CD14-positive monocyte (primary cell): ENCODE measurements at regions not wholly inside any gene's neighbourhood (a gene's known extent, or its start where the extent isn't known, plus 50 kb on each side); places are given as distances from the start of the nearest gene placed in this dataset.
"Not testable (repeated sequence)": the region's sequence is repeated elsewhere in the genome, so short reads cannot be mapped to it uniquely, and the experiment has no call there.

ENCODE experiments used
- DNase-seq, 3 donors: peaks; one replicate each; pipeline ENCODE4 v3.0.0-alpha.2; 2011 to 2022
- H2AFZ ChIP-seq: 2 replicates; pipeline ENCODE4 v1.6.0; 2012; ENCODE audit warnings: mild to moderate bottlenecking, low read depth, low read length, inconsistent platforms; ENCODE audit not compliant: insufficient read depth, poor library complexity, severe bottlenecking
- H3K27ac ChIP-seq, 2 donors: 1 replicate in 1 of 2; 2 replicates in 1 of 2; pipeline ENCODE4 v1.5.1; 2012 to 2013; ENCODE audit warnings: low read length in 2 of 2, control low read depth in 1 of 2, inconsistent platforms in 1 of 2, low read depth in 1 of 2, mild to moderate bottlenecking in 1 of 2
- H3K27me3 ChIP-seq, 2 donors: one replicate each; pipeline versions ENCODE4 v1.6.0 to v1.6.1; 2011 to 2013; ENCODE audit warnings: low read length in 2 of 2; ENCODE audit not compliant: control insufficient read depth in 2 of 2, insufficient read depth in 2 of 2
- H3K36me3 ChIP-seq, 2 donors: replicated peaks in 1 of 2; 1 replicate in 1 of 2; 2 replicates in 1 of 2; pipeline versions ENCODE4 v1.5.1 to v1.6.1; 2012 to 2013; ENCODE audit warnings: low read length in 2 of 2, control low read depth in 1 of 2, inconsistent platforms in 1 of 2, mild to moderate bottlenecking in 1 of 2; ENCODE audit not compliant: insufficient read depth in 2 of 2, control insufficient read depth in 1 of 2
- H3K4me1 ChIP-seq, 2 donors: 1 replicate in 1 of 2; 2 replicates in 1 of 2; pipeline versions ENCODE4 v1.5.1 to v1.6.1; 2012 to 2013; ENCODE audit warnings: low read length in 2 of 2, control low read depth in 1 of 2, inconsistent platforms in 1 of 2, mild to moderate bottlenecking in 1 of 2, moderate library complexity in 1 of 2; ENCODE audit not compliant: insufficient read depth in 2 of 2, control insufficient read depth in 1 of 2
- H3K4me2 ChIP-seq: replicated peaks from 2 replicates; pipeline ENCODE3; 2012; ENCODE audit warnings: low read length, moderate library complexity, mild to moderate bottlenecking; ENCODE audit not compliant: poor library complexity, severe bottlenecking; ENCODE audit errors: extremely low read depth
- H3K4me3 ChIP-seq, 3 experiments: fragments of 200-600 bp in 1 of 3; sonication (generic) in 1 of 3; replicated peaks in 1 of 3; 1 replicate in 2 of 3; 2 replicates in 1 of 3; pipeline ENCODE4 v1.5.1; 2011 to 2013; ENCODE audit warnings: low read length in 3 of 3, mild to moderate bottlenecking in 3 of 3, control low read depth in 2 of 3, low read depth in 2 of 3, inconsistent platforms in 1 of 3, moderate library complexity in 1 of 3
- H3K79me2 ChIP-seq: 2 replicates; pipeline ENCODE4 v1.6.0; 2012; ENCODE audit warnings: mild to moderate bottlenecking, control low read depth, inconsistent platforms, low read length, moderate library complexity; ENCODE audit not compliant: insufficient read depth
- H3K9ac ChIP-seq: 2 replicates; pipeline ENCODE4 v1.6.0; 2017; ENCODE audit warnings: low read length, mild to moderate bottlenecking; ENCODE audit not compliant: insufficient read depth, poor library complexity, severe bottlenecking
- H3K9me3 ChIP-seq, 2 donors: replicated peaks in 1 of 2; 1 replicate in 1 of 2; 2 replicates in 1 of 2; pipeline versions ENCODE4 v1.5.1 to v1.6.1; 2012 to 2013; ENCODE audit warnings: low read length in 2 of 2, control low read depth in 1 of 2; ENCODE audit not compliant: control insufficient read depth in 1 of 2, insufficient read depth in 1 of 2
- H4K20me1 ChIP-seq: 2 replicates; pipeline ENCODE4 v1.6.0; 2012; ENCODE audit warnings: mild to moderate bottlenecking, low read length, control low read depth, moderate library complexity; ENCODE audit not compliant: insufficient read depth
- H3K27ac Mint-ChIP-seq, 7 donors: one replicate each; pipeline ENCODE4 v1.8.0; 2020; ENCODE audit warnings: mild to moderate bottlenecking in 7 of 7, mixed read lengths in 7 of 7, moderate library complexity in 6 of 7, inconsistent platforms in 2 of 7
- H3K27me3 Mint-ChIP-seq, 3 donors: one replicate each; pipeline ENCODE4 v1.8.0; 2021 to 2022; ENCODE audit warnings: low read depth in 3 of 3, mild to moderate bottlenecking in 3 of 3, mixed read lengths in 3 of 3, moderate library complexity in 3 of 3, inconsistent platforms in 1 of 3
- H3K36me3 Mint-ChIP-seq, 2 donors: one replicate each; pipeline ENCODE4 v1.8.0; 2020; ENCODE audit warnings: mixed read lengths in 2 of 2, inconsistent platforms in 1 of 2, mild to moderate bottlenecking in 1 of 2
- H3K4me1 Mint-ChIP-seq: one replicate; pipeline ENCODE4 v1.8.0; 2020; ENCODE audit warnings: mild to moderate bottlenecking, mixed read lengths
- H3K4me3 Mint-ChIP-seq, 2 donors: one replicate each; pipeline ENCODE4 v1.8.0; 2020; ENCODE audit warnings: mild to moderate bottlenecking in 2 of 2, mixed read lengths in 2 of 2, moderate library complexity in 1 of 2
- H3K9me3 Mint-ChIP-seq, 7 donors: one replicate each; pipeline ENCODE4 v1.8.0; 2020 to 2022; ENCODE audit warnings: mixed read lengths in 7 of 7, mild to moderate bottlenecking in 6 of 7, moderate library complexity in 6 of 7, inconsistent platforms in 2 of 7
- WGBS: methylation state at CpG from one replicate; pipeline ENCODE4 v1.1.5; 2013; ENCODE audit warnings: missing lambda C conversion rate; ENCODE audit not compliant: insufficient coverage; 5-methylcytosine and 5-hydroxymethylcytosine counted together
- intact Hi-C, 2 donors: fragments of 100-400 bp; cut with micrococcal nuclease; formaldehyde crosslinking; loops; one replicate each; pipeline versions ENCODE4 v1.15.0 to v1.15.1; 2023

DNA sequence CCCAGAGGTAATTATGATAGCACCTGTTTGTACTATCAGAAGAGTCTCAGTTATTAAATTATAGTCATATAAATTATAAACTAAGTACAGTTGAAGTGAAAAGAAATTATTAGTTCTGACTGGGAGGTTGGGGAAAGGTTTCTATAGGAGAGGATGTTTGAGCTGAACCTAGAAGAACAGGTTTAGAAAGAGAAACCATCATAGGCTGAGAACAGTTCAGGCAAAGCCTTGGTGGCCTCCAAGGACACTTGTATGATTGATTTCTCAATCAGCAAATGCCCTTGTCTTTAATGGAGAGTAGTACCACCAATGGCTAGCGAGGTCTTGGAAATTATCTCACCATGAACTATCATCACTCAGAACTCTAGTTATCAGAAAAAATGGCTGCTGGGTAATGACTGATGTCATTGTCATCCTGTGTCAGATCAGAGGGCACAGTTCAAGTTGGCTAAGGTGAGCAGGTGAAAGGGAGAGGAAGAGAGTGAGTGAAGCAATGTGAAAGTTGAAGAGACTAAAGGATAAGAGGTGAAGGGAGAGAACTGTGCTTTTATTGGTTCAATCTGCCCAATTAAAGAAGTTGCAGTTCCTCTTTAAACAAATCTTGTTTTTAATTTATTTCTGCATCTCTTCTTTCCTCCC, 105.8 kb upstream of the NBPF8 start:
- H3K4me3 ChIP-seq, H3K36me3 Mint-ChIP-seq, H3K4me1 ChIP-seq, H3K4me3 Mint-ChIP-seq, H3K27me3 ChIP-seq, H4K20me1 ChIP-seq, H3K9me3 Mint-ChIP-seq, H3K79me2 ChIP-seq, H3K27me3 Mint-ChIP-seq, H3K4me2 ChIP-seq, H3K4me1 Mint-ChIP-seq, H3K9ac ChIP-seq, H2AFZ ChIP-seq, H3K36me3 ChIP-seq, intact Hi-C loops, H3K9me3 ChIP-seq, H3K27ac Mint-ChIP-seq, DNase-seq, H3K27ac ChIP-seq: not testable (repeated sequence)
- WGBS, result no CpG with 5 or more reads among the region's 1 CpG

GRCh38 chr1:120305046-120305445, 109.8 kb upstream of the NBPF8 start:
- H3K9me3 Mint-ChIP-seq, H4K20me1 ChIP-seq, H2AFZ ChIP-seq, H3K4me3 ChIP-seq, H3K9ac ChIP-seq, H3K36me3 ChIP-seq, H3K9me3 ChIP-seq, H3K36me3 Mint-ChIP-seq, intact Hi-C loops, H3K27me3 Mint-ChIP-seq, H3K4me3 Mint-ChIP-seq, H3K27ac Mint-ChIP-seq, H3K27ac ChIP-seq, DNase-seq, H3K27me3 ChIP-seq, H3K4me2 ChIP-seq, H3K4me1 Mint-ChIP-seq, H3K79me2 ChIP-seq, H3K4me1 ChIP-seq: not testable (repeated sequence)
- no CpG with 5 or more reads among the region's 3 CpGs for WGBS

GRCh38 chr1:120304341-120304740, 110.5 kb upstream of the NBPF8 start:
- H3K9ac ChIP-seq, H3K4me3 Mint-ChIP-seq, H3K36me3 ChIP-seq, H4K20me1 ChIP-seq, H3K4me2 ChIP-seq, H3K4me1 ChIP-seq, DNase-seq, H3K9me3 ChIP-seq, H3K27me3 Mint-ChIP-seq, H3K4me3 ChIP-seq, H3K4me1 Mint-ChIP-seq, H3K27ac Mint-ChIP-seq, H2AFZ ChIP-seq, H3K36me3 Mint-ChIP-seq, H3K27ac ChIP-seq, H3K27me3 ChIP-seq, intact Hi-C loops, H3K79me2 ChIP-seq, H3K9me3 Mint-ChIP-seq: not testable (repeated sequence)
- WGBS, result no CpG with 5 or more reads among the region's 2 CpGs

GRCh38 chr1:120299433-120300057, 115.3 kb upstream of the NBPF8 start:
- H3K4me3 Mint-ChIP-seq, H2AFZ ChIP-seq, H3K4me3 ChIP-seq, DNase-seq, H3K27me3 ChIP-seq, H3K36me3 Mint-ChIP-seq, H3K9me3 ChIP-seq, intact Hi-C loops, H3K27me3 Mint-ChIP-seq, H3K4me1 Mint-ChIP-seq, H3K36me3 ChIP-seq, H3K27ac Mint-ChIP-seq, H3K9ac ChIP-seq, H3K9me3 Mint-ChIP-seq, H3K4me2 ChIP-seq, H3K4me1 ChIP-seq, H3K79me2 ChIP-seq, H4K20me1 ChIP-seq, H3K27ac ChIP-seq: not testable (repeated sequence)
- WGBS, result no CpG with 5 or more reads among the region's 4 CpGs
